Adipocyte (in vitro differentiated cells): ENCODE measurements at regions not wholly inside any gene's neighbourhood (a gene's known extent, or its start where the extent isn't known, plus 50 kb on each side); places are given as distances from the start of the nearest gene placed in this dataset.
A peak's percentile ranks its signal among the peaks of the same experiment; 100 is the strongest.

Experiments used
- DNase-seq: peaks from one replicate; pipeline ENCODE4 v3.0.0-alpha.2; 2015; ENCODE audit warnings: low read depth
- H3K27me3 ChIP-seq: replicated peaks from 2 replicates; pipeline ENCODE4 v1.7.0; 2013; ENCODE audit warnings: mild to moderate bottlenecking, low read length, moderate library complexity; ENCODE audit not compliant: control insufficient read depth, insufficient read depth
- H3K36me3 ChIP-seq: 2 replicates; pipeline ENCODE4 v1.7.0; 2013; ENCODE audit warnings: low read length, mild to moderate bottlenecking, moderate library complexity; ENCODE audit not compliant: control insufficient read depth, insufficient read depth, severe bottlenecking
- H3K4me1 ChIP-seq: 2 replicates; pipeline ENCODE4 v1.7.0; 2013; ENCODE audit warnings: mild to moderate bottlenecking, low read length, moderate library complexity; ENCODE audit not compliant: control insufficient read depth, insufficient read depth
- H3K4me3 ChIP-seq: 2 replicates; pipeline ENCODE4 v1.7.0; 2013; ENCODE audit warnings: mild to moderate bottlenecking, low read length, moderate library complexity
- H3K9ac ChIP-seq: 2 replicates; pipeline ENCODE4 v1.7.0; 2013; ENCODE audit warnings: mild to moderate bottlenecking, low read length, moderate library complexity
- H3K9me3 ChIP-seq: 2 replicates; pipeline ENCODE4 v1.7.0; 2013; ENCODE audit warnings: mild to moderate bottlenecking, low read length, moderate library complexity; ENCODE audit not compliant: control insufficient read depth

DNA sequence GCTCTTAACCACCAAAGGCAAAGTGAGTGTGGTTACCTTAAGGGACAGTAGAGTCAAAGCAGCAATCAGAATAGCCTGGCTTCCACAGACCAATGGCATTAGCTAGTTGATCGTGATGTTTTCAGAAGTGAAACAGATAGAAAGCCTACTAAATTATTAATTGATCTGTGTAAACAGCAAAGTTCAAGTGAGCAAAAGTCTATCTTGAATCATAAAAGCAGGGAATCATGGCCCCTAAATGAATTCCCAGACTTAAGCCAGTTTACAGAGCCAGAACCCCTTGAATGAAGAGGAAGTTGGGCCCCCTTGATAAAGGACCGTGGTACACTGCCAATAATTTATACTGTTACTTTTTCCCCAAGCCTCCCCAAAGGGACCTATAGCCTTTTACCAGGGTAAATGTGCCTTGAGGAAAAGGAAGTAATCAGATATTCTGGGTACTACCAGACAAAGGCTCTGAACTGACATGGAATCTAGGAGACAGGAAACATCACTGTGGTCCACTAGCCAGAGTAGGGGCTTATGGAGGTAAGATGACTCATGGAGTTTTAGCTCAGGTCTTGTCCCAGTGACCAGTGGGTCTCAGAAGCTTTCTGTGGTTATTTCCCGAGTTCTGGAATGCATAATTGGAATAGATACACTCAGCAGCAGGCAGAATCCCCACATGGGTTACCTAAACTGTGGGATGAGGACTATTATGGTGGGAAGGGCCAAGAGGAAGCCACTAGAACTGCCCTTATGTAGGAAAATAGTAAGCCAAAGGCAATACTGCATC lies 317.5 kb downstream of the CD83 start:
- no peaks in the 10 kb centered on the region for H3K27me3 ChIP-seq
- no peak overlapping the region for H3K9ac ChIP-seq
- H3K36me3 ChIP-seq = no peaks in the 10 kb centered on the region
- H3K4me1 ChIP-seq = peaks cover 2% of the 10 kb centered on the region
- H3K4me3 ChIP-seq = no peak overlapping the region
- DNase-seq = no peak
- H3K9me3 ChIP-seq = no peaks in the 10 kb centered on the region

DNA sequence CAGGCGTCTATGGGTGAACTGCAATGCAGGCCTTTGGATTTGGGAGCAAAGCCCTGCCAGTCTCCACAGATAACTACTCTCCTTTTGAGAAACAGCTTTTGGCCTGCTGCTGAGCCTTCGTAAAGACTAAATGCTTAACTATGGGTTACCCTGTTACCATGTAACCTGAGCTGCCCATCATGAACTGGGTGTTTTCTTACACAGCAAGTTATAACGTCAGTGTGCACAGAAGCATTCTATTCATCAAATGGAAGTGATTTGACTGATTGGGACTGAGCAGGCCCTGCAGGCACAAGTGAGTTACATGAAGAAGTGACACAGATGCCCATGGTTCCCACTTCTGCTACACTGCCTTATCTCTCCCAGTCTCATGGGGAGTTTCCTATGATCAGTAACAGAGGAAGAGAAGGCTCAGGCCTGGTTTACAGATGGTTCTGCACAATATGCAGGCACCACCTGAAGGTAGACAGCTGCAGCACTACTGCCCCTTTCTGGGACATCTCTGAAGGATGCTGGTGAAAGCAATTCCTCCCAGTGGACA lies 319.1 kb downstream of the CD83 start:
- Histone ChIP-seq H3K27me3 (no peaks in the 10 kb centered on the region), H3K9ac (no peak overlapping the region), H3K4me3 (no peak overlapping the region), H3K36me3 (no peaks in the 10 kb centered on the region), H3K4me1 (peaks cover 17% of the 10 kb centered on the region), H3K9me3 (no peaks in the 10 kb centered on the region)
- no peak for DNase-seq

DNA sequence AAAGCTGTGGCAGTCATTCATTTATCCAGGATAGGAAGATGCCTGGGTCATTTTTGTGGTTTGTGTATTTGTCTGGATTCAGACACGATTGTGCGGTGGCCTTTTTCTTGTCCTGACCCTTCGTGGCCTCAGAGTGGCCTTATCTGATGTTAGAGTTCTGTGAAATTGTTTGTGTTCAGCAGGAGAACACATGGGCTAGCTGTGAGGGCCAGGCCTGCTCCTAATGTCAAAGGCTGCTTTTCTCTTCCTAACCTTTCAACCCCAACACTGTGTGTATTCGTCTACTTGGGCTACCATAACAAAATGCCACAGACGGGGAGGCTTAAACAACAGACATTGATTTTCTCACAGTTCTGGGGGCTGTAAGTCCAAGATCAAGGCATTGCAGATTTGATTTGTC lies 321.8 kb downstream of the CD83 start:
- peaks cover 22% of the 10 kb centered on the region for H3K4me1 ChIP-seq
- no peaks in the 10 kb centered on the region for H3K36me3 ChIP-seq
- H3K27me3 ChIP-seq = no peaks in the 10 kb centered on the region
- H3K4me3 ChIP-seq = no peak overlapping the region
- H3K9me3 ChIP-seq = no peaks in the 10 kb centered on the region
- H3K9ac ChIP-seq = no peak overlapping the region
- DNase-seq = no peak

DNA sequence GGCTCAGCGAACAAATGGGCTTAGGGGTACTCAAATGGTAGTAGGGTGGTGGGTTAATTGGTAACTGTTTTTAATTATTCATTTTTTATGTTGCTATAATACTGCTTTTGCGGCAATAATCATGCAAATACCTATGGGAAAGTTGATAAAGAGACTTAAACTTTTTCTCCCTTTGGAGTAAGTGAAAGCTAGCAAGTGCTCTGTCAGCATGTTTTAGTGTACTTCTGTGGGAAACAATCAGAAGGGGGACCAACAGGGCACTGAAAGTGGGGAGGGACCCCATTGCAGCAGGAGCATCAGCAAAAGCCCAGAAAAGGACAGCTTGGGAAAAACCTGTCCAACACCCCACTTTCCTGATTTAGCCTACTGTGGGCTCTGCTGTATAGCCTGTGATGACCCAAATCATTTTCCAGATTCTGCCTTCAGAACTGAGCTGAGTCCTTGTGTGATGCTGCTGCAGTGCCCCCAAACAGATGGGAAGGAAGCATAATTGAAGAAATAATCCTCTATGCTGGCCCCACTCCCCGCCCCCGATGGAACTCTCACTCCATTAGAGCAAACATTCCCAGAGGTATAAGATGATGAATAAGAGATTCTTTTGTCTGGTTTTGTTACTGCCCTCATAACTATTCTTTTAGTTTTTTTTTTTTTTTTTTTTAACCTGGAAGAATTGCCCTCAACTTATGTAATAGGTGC lies 322.8 kb downstream of the CD83 start:
- no peaks in the 10 kb centered on the region for H3K9me3 ChIP-seq
- peak; percentile 16 for DNase-seq
- peak overlapping the region; percentile 68 for H3K4me3 ChIP-seq
- peak overlapping the region; percentile 67 for H3K9ac ChIP-seq
- no peaks in the 10 kb centered on the region for H3K36me3 ChIP-seq
- H3K4me1 ChIP-seq = peaks cover 22% of the 10 kb centered on the region
- no peaks in the 10 kb centered on the region for H3K27me3 ChIP-seq

DNA sequence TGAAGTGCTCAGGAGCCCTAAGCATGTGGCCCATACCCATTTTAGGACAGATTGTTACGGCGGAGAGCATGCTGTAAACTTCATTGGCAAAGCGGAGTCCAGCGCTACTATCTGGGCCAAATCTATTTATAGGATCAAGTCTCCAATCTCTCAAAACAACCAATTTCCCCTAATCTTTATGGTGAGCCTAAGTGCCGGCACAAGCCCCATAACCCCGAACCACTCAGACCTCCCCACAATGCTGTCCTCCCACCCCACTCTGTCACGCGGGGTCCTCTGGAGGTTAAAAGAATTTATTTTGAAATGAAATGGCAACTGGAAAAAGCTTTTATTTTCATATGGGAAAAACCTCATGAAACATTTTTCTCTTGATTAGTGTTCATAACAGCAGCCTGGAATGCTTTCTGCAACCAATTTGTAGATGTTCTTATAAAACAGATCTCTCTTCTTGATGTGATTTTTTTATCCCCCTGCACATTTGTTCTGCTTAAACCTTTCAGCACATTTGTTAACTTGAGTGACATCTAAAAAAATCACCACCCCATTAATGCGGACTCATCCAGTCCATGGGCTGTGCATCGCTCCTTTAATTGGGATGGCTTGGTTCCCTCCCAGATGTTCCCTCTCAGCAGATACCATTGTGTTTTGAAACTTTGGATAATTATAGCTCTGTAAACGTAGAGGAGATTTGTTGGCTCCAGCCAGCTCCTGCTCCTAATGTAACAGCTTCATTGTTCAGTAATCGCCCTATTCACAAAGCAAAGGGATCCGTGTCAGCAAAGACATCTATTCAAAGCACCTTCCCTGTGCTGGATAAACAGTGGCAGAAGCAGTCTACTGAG lies 323.6 kb downstream of the CD83 start:
- no peaks in the 10 kb centered on the region for H3K36me3 ChIP-seq
- no peaks in the 10 kb centered on the region for H3K27me3 ChIP-seq
- H3K9ac ChIP-seq = peak overlapping the region; percentile 67
- H3K4me1 ChIP-seq = peaks cover 22% of the 10 kb centered on the region
- peak; percentile 42 for DNase-seq
- H3K9me3 ChIP-seq = no peaks in the 10 kb centered on the region
- peak overlapping the region; percentile 68 for H3K4me3 ChIP-seq

DNA sequence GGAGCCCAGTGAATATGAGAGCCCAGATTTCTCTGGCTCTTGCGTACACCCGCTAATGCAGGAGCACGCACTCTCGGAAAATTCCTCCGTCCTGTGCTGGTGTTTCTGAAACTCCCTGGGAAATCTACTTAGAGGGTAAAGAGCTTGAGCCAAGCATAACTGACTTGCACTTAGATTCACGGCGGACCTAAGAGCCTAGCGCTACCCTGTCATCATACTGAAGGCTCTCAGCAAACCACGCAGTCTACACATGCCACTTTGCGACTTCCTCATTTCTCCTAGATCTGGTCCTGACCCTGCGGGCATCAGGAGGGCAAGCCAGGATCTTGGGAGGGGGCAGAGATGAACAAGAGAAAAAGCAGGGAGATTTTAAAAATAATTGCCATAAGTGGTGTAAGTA lies 324.7 kb downstream of the CD83 start:
- DNase-seq = no peak
- no peak overlapping the region for H3K4me3 ChIP-seq
- no peak overlapping the region for H3K9ac ChIP-seq
- no peaks in the 10 kb centered on the region for H3K36me3 ChIP-seq
- peaks cover 22% of the 10 kb centered on the region for H3K4me1 ChIP-seq
- H3K27me3 ChIP-seq = no peaks in the 10 kb centered on the region
- no peaks in the 10 kb centered on the region for H3K9me3 ChIP-seq

DNA sequence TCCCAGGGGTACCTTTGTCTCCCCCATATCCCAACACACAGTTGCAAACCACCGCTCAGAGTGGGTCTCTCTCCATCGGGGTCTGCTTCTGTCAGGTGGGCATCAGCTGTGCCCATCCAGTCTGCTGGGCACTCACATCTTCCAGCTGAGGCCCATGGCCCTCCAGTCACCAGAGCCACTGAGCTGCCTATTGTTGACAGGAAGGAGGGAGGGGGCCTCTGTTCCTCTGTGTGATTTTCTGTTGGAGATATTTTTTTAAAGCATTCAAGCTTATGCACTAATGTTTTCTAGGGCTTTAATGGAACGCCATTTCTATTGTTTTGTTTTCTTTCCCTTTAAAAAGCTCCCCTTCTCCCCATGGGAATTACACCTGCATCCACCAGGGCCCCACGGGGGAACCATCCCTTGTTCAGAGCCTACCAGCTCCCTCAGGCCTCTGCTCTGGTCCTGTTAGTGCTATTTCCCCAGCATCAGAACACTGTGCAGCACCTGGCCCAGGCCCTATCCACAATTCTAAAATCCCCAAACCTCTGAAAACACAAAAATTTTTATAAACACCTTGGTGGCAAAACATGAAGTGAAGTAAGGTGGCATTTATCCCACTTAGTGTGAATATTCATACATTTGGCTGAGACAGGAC lies 326.2 kb downstream of the CD83 start:
- H3K36me3 ChIP-seq = no peaks in the 10 kb centered on the region
- H3K9ac ChIP-seq = no peak overlapping the region
- peaks cover 22% of the 10 kb centered on the region for H3K4me1 ChIP-seq
- no peak overlapping the region for H3K4me3 ChIP-seq
- H3K9me3 ChIP-seq = peaks cover 7% of the 10 kb centered on the region
- H3K27me3 ChIP-seq = no peaks in the 10 kb centered on the region
- DNase-seq = no peak

DNA sequence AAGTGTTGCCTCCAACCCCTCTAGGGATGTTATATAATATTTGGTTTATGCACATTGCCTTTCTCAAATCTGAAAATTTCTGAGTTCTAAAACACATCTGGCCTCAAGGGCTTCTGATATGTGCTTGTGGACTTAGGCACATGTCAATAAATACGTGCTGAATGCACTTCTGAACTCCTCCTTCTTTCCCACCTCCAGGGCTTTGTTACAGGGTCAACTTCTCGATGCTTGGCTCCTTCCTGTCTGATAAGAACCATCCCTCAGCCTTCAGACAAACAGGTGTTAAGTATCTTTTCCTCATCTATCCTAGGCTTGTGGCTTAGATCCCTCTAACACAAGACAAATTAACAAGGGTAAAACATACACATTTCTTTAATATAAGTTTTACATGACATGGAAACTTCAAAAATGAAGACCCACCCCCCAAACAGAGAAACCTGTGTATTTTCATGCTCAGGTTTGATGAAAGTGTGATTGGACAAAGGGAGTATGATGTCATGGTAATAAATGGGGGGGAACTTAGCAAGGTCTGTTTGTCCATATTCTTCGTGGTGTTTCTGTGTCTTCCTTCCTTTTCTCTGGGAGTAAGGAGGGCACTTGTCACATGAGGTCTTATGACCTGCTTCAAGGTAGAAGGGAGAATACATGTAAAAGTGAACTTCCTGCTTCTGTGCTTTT lies 326.9 kb downstream of the CD83 start:
- Histone ChIP-seq H3K9ac (no peak overlapping the region), H3K4me3 (no peak overlapping the region), H3K4me1 (peaks cover 22% of the 10 kb centered on the region), H3K27me3 (no peaks in the 10 kb centered on the region), H3K36me3 (no peaks in the 10 kb centered on the region), H3K9me3 (peaks cover 7% of the 10 kb centered on the region)
- no peak for DNase-seq

DNA sequence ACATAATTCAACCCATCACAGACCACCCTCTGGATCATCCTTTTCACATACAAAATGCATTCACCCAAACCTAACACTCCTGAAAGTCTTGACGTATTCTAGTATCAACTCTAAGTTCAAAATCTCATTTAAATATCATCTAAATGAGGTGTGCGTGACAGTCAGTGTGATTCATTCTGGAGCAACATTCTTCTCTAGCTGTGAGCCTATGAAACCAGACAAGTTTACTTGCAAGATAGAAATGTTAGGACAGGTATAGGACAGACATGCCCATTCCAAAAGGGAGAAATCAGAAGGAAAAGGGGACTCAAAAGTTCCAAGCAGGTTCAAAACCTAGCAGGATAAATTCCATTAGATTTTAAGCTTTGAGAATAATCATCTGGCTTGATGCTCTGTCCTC lies 329.7 kb downstream of the CD83 start:
- Histone ChIP-seq H3K9ac (no peak overlapping the region), H3K4me3 (no peak overlapping the region), H3K36me3 (no peaks in the 10 kb centered on the region), H3K27me3 (no peaks in the 10 kb centered on the region), H3K4me1 (peaks cover 7% of the 10 kb centered on the region), H3K9me3 (peaks cover 7% of the 10 kb centered on the region)
- no peak for DNase-seq

DNA sequence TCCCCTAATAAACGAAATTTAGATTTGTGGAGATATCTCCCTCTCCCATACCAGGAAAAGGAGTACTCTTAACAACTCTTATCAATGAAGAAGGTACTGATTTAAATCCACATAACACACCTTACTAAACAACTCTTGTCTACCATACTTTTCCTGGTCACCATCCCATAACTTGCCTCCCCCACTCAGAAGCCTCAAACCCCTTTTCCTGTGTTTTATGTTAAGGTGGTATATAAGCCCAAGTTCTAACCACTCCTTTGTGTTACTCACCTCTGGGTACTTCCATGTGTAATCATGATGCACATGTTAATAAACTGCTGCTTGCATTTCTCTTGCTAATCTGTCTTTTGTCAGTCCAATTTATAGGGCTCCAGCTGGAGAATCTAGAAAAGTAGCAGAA lies 330.7 kb downstream of the CD83 start:
- Histone ChIP-seq H3K9ac (no peak overlapping the region), H3K36me3 (no peaks in the 10 kb centered on the region), H3K4me1 (peaks cover 7% of the 10 kb centered on the region), H3K27me3 (no peaks in the 10 kb centered on the region), H3K9me3 (peaks cover 7% of the 10 kb centered on the region), H3K4me3 (no peak overlapping the region)
- no peak for DNase-seq
